ENCODE measurements at regions not wholly inside any gene's neighbourhood (a gene's known extent, or its start where the extent isn't known, plus 50 kb on each side); places are given as distances from the start of the nearest gene placed in this dataset.

DNA sequence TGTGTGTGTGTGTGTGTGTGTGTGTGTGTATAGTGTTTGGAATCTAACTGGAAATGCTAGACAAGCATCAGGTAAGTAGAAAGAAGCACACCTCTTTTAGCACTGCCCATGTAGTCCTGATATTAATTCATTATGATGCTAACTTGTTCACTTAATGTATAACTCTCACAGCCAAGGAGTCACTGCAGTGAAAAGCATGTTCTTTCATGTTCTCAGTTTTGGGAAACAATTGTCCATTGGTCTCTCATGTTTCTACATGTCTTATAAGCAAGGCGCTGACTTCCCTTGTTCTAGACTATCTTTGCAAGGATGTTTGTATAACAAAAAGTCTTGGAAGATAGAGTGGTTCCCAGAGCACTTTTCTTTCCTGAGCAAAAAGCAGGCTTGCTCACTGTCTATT, 148.8 kb upstream of the TNPO1 start:
- TF ChIP-seq, protein P1, sequence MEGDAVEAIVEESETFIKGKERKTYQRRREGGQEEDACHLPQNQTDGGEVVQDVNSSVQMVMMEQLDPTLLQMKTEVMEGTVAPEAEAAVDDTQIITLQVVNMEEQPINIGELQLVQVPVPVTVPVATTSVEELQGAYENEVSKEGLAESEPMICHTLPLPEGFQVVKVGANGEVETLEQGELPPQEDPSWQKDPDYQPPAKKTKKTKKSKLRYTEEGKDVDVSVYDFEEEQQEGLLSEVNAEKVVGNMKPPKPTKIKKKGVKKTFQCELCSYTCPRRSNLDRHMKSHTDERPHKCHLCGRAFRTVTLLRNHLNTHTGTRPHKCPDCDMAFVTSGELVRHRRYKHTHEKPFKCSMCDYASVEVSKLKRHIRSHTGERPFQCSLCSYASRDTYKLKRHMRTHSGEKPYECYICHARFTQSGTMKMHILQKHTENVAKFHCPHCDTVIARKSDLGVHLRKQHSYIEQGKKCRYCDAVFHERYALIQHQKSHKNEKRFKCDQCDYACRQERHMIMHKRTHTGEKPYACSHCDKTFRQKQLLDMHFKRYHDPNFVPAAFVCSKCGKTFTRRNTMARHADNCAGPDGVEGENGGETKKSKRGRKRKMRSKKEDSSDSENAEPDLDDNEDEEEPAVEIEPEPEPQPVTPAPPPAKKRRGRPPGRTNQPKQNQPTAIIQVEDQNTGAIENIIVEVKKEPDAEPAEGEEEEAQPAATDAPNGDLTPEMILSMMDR (IDR thresholded peaks at IDR 0.05): no peak
- no peak for TF ChIP-seq POLR2A (IDR thresholded peaks at IDR 0.05)
